Upper lobe of right lung (tissue), 1 donor: ENCODE measurements at regions not wholly inside any gene's neighbourhood (a gene's known extent, or its start where the extent isn't known, plus 50 kb on each side); places are given as distances from the start of the nearest gene placed in this dataset.

Source experiments
- ATAC-seq: fragments of 200-7000 bp; cut with Tn5 transposase; one replicate; pipeline ENCODE4 v1.9.1; 2020; ENCODE audit warnings: mild to moderate bottlenecking, moderate library complexity
- DNase-seq: peaks from one replicate; pipeline ENCODE4 v3.0.0-alpha.2; 2020
- H3K27ac ChIP-seq: fragments of 200-600 bp; one replicate; pipeline ENCODE4 v1.8.0; 2022
- H3K27me3 ChIP-seq: fragments of 200-600 bp; one replicate; pipeline ENCODE4 v1.8.0; 2022; ENCODE audit warnings: mild to moderate bottlenecking
- H3K36me3 ChIP-seq: fragments of 200-600 bp; one replicate; pipeline ENCODE4 v1.8.0; 2022
- H3K4me1 ChIP-seq: fragments of 200-600 bp; one replicate; pipeline ENCODE4 v1.8.0; 2022
- H3K4me3 ChIP-seq: fragments of 200-600 bp; one replicate; pipeline ENCODE4 v1.8.0; 2022; ENCODE audit warnings: mild to moderate bottlenecking
- H3K9me3 ChIP-seq: fragments of 200-600 bp; one replicate; pipeline ENCODE4 v1.8.0; 2022
- CTCF ChIP-seq: fragments of 200-600 bp; IDR thresholded peaks from one replicate; pipeline ENCODE4 v1.8.0; 2022; ENCODE audit warnings: antibody characterized with exemption
- intact Hi-C: fragments of 100-400 bp; cut with DNase I; formaldehyde crosslinking; loops from one replicate; pipeline ENCODE4 v1.11.0; 2022
- donor health status: DM: no; HTN: yes; CAD: no; lungs with severe emphysema.

- intact Hi-C loops, result no loop called here
- ATAC-seq (no peak), DNase-seq (no peak)
- no peak for TF ChIP-seq CTCF
- Histone ChIP-seq H3K36me3 (no peaks in the 10 kb centered on the region), H3K9me3 (no peaks in the 10 kb centered on the region), H3K4me1 (no peaks in the 10 kb centered on the region), H3K27ac (no peak overlapping the region), H3K27me3 (no peaks in the 10 kb centered on the region), H3K4me3 (no peak overlapping the region)
These were observed 127.9 kb upstream of the AKR1E2 start for GRCh38 chr10:4698075-4698474.

DNA sequence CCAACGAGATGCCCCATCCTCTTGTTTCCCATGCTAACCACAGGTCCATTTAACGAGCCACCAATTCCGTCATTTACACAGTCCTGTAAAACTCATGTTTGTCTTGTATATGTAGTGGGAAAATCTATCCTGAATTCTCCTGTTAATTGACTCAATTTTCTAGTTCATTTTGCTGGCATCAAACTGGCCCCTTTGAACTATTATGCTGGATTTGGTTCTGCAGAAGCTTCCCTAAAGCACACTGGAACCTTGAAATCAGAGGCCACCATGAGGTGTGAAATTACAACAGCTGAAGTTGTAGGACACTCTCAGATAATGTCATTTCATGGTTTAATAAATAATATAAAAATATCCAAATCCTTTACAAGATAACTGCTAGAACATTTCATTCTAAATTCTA, 129.8 kb upstream of the AKR1E2 start:
- no peaks in the 10 kb centered on the region for H3K36me3 ChIP-seq
- DNase-seq (no peak), ATAC-seq (no peak)
- no peak overlapping the region for H3K4me3 ChIP-seq
- H3K27me3 ChIP-seq, result no peaks in the 10 kb centered on the region
- no peak for TF ChIP-seq CTCF
- H3K4me1 ChIP-seq, result no peaks in the 10 kb centered on the region
- intact Hi-C loops, result no loop called here
- no peak overlapping the region for H3K27ac ChIP-seq
- no peaks in the 10 kb centered on the region for H3K9me3 ChIP-seq

GRCh38 chr10:4693967-4694366, 132.0 kb upstream of the AKR1E2 start:
- Histone ChIP-seq H3K9me3 (no peaks in the 10 kb centered on the region), H3K27me3 (no peaks in the 10 kb centered on the region), H3K4me1 (no peaks in the 10 kb centered on the region), H3K27ac (no peak overlapping the region), H3K4me3 (no peak overlapping the region), H3K36me3 (no peaks in the 10 kb centered on the region)
- ATAC-seq (no peak), DNase-seq (no peak)
- TF ChIP-seq CTCF, result no peak
- intact Hi-C loops, result no loop called here

GRCh38 chr10:4692206-4692605, 133.8 kb upstream of the AKR1E2 start:
- DNase-seq (no peak), ATAC-seq (no peak)
- Histone ChIP-seq H3K4me3 (no peak overlapping the region), H3K4me1 (no peaks in the 10 kb centered on the region), H3K9me3 (no peaks in the 10 kb centered on the region), H3K36me3 (no peaks in the 10 kb centered on the region), H3K27ac (no peak overlapping the region), H3K27me3 (no peaks in the 10 kb centered on the region)
- intact Hi-C loops, result no loop called here
- no peak for TF ChIP-seq CTCF

GRCh38 chr10:4691776-4692175, 134.2 kb upstream of the AKR1E2 start:
- Histone ChIP-seq H3K4me3 (no peak overlapping the region), H3K36me3 (no peaks in the 10 kb centered on the region), H3K4me1 (no peaks in the 10 kb centered on the region), H3K9me3 (no peaks in the 10 kb centered on the region), H3K27me3 (no peaks in the 10 kb centered on the region), H3K27ac (no peak overlapping the region)
- no peak for DNase-seq
- TF ChIP-seq CTCF, result no peak
- ATAC-seq, result no peak
- intact Hi-C loops, result no loop called here

GRCh38 chr10:4691301-4691700, 134.7 kb upstream of the AKR1E2 start:
- Histone ChIP-seq H3K4me1 (no peaks in the 10 kb centered on the region), H3K27ac (no peak overlapping the region), H3K9me3 (no peaks in the 10 kb centered on the region), H3K4me3 (no peak overlapping the region), H3K36me3 (no peaks in the 10 kb centered on the region), H3K27me3 (no peaks in the 10 kb centered on the region)
- ATAC-seq (no peak), DNase-seq (no peak)
- intact Hi-C loops, result no loop called here
- no peak for TF ChIP-seq CTCF
